ENCODE measurements at regions not wholly inside any gene's neighbourhood (a gene's known extent, or its start where the extent isn't known, plus 50 kb on each side); places are given as distances from the start of the nearest gene placed in this dataset.

DNA sequence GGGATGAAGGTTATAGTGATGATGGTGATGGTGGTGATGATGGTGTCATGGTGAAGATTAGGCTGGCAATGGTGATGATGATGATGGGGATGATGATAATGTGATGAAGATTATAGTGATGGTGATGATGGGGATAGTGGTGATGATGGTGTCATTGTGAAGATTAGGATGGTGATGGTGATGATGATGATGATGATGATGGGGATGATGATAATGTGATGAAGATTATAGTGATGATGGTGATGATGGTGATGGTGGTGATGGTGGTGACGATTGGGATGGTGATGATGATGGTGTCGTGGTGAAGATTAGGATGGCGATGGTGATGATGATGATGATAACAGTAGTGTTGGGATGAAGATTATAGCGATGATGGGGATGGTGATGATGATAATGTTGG, 285.1 kb upstream of the AJAP1 start:
- TF ChIP-seq POLR2A (IDR thresholded peaks at IDR 0.05; ENCODE audit: low read depth, low read length) = no peak
- FAIRE-seq (no peak), DNase-seq (ENCODE audit: insufficient read length, low spot score) (no peak)

DNA sequence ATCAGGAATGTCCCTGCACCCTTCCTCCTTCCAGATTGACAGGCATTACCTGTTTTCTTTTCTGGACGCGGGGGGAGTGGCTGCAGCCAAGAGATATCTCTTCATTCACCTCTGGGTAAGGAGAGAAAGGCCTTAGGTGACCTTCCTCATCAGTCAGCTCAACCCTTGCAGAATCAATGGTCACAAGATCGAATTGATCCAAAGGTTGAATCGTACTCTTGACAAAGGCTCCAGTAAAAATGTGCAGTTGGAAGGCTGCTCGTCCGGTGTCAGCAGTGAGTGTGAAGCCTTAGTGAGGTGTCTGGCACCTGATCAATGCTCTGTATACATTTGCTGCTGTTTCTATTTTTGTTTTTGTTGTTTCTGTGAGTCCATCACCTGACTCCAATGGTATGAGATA, 282.6 kb upstream of the AJAP1 start:
- no peak for FAIRE-seq
- TF ChIP-seq POLR2A (IDR thresholded peaks at IDR 0.05; ENCODE audit: low read depth, low read length) = no peak
- no peak for DNase-seq (ENCODE audit: insufficient read length, low spot score)

DNA sequence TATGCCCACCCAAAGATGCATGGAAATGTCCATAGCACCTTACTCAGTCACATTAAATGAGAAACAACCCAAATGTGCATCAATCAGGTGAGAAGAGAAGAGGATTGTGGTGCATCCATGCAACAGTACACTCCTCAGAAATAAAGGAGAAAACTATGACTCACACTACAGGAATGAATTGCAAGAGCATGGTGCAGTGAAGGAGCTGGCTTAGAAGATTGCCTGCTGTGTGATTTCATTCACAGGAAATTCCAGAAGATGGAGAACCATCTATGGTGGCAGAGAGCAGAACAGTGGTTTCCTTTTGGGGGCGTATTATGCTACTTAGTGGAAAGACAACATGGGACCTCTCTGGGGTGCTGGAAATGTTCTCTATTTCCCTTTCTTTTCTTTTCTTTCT, 278.6 kb upstream of the AJAP1 start:
- no peak for FAIRE-seq
- DNase-seq (ENCODE audit: insufficient read length, low spot score) = no peak
- no peak for TF ChIP-seq POLR2A (IDR thresholded peaks at IDR 0.05; ENCODE audit: low read depth, low read length)

DNA sequence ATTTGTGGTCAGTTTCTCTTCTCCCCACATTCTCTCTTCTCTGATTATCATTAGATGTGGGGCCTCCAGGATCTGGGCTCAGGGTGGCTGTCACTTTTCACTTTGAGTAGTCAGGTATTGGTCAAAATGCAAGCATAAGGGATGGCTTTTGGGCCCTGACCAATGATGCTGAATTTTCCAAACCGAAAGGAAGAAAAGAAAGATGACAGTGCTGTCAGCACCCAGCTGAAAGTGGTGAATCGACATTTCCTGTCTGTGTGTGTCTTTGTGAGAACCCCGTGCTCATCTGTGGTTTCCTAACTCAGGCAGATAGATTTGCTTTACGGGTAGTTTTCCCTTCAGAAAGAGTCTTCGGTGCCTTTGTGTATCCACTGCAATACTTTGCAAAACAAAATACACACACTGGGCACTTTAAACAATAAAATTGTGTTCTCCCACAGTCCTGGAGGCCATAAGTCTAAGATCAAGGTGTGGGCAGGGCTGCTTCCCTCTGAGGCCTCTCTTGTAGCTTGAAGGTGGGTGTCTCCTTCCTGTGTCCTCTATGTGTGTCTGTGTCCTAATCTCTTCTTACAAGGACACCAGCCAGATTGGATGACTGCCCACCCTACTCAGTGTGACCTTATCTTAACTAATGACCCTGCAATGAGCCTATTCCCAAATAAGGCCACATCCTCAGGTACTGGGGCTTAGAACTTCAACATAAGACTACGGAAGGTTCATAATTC, 274.8 kb upstream of the AJAP1 start:
- no peak for TF ChIP-seq POLR2A (IDR thresholded peaks at IDR 0.05; ENCODE audit: low read depth, low read length)
- no peak for FAIRE-seq
- DNase-seq (ENCODE audit: insufficient read length, low spot score) = no peak

DNA sequence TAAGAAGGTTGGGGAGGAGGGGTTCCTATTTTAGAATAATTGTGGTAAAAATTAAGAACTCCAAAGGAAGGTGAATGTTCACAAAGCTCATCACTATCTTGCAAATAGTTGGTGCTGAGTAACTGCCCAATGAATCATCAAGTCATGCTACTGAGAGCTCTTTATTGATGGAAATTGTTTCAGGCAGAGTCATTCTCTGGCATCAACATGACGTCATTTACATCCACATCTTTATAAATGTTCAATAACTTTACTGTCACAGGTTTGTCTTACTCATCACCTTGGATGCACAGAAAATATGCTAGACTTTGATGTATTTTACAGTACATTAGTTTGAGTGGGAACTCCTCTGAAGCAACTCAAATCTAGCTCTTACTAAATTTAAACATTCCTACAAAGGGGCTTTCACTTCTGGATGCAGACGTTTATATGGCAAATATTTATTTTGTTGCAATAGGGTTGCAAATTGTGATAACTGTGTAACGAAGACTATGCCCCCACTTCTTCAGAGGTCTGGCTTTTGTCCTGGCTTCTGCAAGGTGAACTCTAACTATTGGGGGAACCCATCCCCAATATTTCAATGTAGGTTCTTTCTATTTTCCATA, 273.7 kb upstream of the AJAP1 start:
- no peak for FAIRE-seq
- no peak for DNase-seq (ENCODE audit: insufficient read length, low spot score)
- TF ChIP-seq POLR2A (IDR thresholded peaks at IDR 0.05; ENCODE audit: low read depth, low read length) = no peak

DNA sequence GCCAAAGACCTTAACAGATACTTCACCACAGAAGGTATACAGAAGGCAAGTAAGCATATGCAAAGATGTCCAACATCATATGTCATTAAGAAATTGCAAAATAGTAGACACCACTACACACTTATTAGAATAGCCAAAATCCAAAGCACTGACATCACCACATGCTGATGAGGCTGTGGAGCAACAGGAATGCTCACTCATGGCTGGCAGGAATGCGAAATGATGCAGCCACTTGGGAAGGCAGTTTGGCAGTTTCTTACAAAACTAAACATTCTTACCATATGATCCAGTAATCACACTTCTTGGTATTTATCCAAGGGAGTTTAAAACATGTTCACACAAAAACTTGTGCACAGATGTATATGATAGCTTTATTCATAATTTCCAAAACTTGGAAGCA, 261.2 kb upstream of the AJAP1 start:
- no peak for FAIRE-seq
- DNase-seq (ENCODE audit: insufficient read length, low spot score) = no peak
- TF ChIP-seq POLR2A (IDR thresholded peaks at IDR 0.05; ENCODE audit: low read depth, low read length) = no peak

DNA sequence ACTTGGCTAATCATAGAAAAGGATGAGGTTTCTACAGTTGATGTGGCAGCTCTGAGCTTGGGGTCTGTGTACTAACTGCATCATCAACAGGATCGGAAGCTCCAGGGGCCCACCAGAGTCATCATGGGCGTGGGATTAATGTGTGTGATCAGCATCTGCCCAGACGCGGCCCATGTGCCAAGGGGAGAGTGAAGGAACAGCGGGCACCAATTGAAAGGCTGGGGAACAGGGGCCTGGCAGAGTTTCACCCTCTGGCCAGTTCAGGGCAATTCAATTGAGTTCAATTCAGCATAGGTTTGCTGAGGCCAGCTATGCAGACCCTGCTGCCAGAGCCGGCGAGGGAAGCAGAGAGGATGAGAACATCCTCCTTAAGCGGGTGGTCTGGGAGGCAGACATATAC, 260.0 kb upstream of the AJAP1 start:
- no peak for DNase-seq (ENCODE audit: insufficient read length, low spot score)
- TF ChIP-seq POLR2A (IDR thresholded peaks at IDR 0.05; ENCODE audit: low read depth, low read length) = no peak
- no peak for FAIRE-seq

DNA sequence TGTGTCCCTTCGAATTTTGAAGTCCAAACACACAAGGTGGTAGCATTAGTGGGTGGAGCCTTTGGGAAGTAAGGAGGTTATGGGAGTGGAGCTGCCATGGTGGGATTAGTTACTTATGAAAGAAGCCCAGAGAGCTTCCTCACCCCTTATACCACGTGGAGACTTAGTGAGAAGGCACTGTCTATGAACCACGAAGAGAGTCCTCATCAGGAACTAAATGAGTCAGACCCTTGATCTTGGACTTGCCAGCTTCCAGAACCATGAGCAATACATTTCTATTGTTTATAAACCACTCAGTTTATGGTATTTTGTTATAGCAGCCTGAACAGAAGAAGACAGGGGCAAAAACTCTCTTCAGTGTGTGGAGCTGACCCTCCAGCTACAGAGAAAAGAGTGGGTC, 259.3 kb upstream of the AJAP1 start:
- FAIRE-seq (no peak), DNase-seq (ENCODE audit: insufficient read length, low spot score) (no peak)
- no peak for TF ChIP-seq POLR2A (IDR thresholded peaks at IDR 0.05; ENCODE audit: low read depth, low read length)

DNA sequence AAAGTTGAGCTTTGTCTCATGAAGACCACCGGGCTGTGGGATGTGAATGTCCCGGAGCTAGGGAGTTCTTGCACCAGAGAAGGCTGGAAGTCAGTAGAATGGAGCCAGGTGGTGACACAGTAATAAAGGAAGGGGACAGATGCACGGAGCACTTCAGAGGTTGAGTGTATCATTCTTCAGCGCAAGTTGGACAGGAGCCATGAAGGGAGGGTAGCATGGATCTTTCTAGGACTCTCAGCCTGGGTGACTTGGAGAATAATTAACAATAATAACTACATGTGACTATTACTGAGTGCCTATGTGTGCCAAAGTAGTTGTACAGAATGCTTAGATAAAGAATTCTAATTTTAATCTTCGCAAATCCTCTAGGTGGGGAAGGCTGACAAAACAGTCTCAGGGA, 258.7 kb upstream of the AJAP1 start:
- DNase-seq (ENCODE audit: insufficient read length, low spot score) (no peak), FAIRE-seq (no peak)
- TF ChIP-seq POLR2A (IDR thresholded peaks at IDR 0.05; ENCODE audit: low read depth, low read length) = no peak

DNA sequence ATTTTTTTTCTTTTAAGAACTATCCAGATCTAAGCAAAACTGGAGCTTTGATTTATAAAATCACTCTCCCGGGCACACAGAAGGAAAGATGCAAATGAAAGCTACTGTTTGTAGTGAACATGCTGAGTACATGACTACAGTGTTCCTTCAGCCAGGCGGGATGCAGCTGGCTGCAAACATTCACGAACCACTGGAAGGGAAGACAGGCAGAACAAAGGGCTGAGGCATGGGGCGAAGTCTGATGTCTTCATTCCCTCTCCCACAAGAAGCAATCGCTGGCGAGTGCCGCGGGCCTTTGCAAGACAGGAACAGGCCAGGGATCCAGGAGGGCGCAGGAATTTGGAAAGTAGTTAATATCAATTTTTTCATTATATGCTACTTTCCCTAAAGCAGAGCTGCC, 257.9 kb upstream of the AJAP1 start:
- TF ChIP-seq POLR2A (IDR thresholded peaks at IDR 0.05; ENCODE audit: low read depth, low read length) = no peak
- no peak for FAIRE-seq
- no peak for DNase-seq (ENCODE audit: insufficient read length, low spot score)

DNA sequence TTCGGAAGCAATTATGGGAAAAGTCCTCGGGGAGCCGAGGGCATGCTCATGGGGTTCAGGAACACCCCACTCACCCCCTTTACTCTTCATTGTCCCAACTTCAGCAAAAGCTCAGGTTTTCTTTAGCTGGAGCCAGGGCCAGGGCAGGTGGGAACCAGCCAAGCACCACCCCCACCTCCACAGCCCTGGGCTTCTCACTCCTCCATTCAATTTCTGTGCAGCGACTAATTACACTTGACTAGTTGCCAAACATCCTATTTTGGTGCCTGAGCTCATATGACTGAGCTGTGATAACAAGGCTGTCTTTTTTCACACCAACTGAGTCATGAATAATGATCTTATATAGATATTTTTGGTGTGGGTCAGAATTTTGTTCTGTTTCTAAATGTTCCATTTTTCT, 257.2 kb upstream of the AJAP1 start:
- FAIRE-seq = no peak
- no peak for TF ChIP-seq POLR2A (IDR thresholded peaks at IDR 0.05; ENCODE audit: low read depth, low read length)
- no peak for DNase-seq (ENCODE audit: insufficient read length, low spot score)

DNA sequence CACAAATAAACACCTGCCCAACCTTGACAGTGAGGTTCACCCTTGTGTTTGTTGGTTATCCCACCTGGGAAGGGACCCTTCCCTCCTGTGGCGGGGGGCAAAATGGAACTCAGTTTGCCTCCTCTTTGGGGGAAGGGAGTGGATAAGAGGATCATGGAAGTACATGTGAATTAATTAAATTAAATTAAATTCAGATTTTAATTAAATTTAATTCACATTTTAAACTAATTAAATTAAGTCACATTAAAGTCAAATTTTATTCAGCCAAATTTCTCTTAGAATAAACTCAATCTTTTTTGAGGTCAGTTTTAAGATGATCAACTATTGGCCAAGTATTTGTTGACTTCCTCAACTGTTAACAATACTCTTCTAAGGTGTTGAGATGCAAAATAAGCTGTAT, 252.4 kb upstream of the AJAP1 start:
- no peak for FAIRE-seq

DNA sequence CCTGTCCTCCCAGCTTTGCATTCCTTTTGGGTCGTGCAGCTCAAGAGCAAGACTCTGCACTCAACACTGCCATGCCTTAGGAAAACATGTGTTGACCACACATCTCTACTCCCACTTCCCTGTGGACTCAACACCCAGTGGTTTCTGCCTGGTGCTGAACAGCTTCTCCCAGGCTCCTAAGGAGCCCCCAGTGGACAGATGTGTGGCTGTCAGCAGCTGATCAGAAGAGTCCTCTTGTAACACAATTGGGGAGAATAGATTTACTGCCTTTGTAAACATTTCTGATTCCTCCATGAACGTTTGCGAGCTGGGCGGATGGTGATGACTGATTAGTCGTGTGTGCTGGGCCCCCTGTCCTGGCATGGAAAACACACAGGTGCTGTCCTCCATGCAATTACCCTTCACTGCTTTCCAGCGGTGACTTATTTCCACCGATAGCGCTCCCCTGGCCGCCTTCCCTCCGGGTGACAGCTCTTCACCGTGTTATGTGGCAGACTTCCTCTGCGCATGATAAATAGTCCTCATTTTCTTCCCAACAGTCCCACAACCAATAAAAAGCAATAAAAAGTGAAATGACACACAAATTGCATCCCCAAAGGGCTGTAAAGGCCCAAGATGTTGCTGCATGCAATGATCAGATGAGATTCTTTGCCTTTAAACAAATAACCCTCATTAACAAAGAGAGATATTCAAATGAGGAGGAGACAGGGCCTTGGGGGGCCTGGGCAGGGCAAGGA, 249.4 kb upstream of the AJAP1 start:
- TF ChIP-seq POLR2A (IDR thresholded peaks at IDR 0.05; ENCODE audit: low read depth, low read length) = no peak
- no peak for FAIRE-seq
- no peak for DNase-seq (ENCODE audit: insufficient read length, low spot score)

More for the DNA sequence above, 252.4 kb upstream of the AJAP1 start:
- TF ChIP-seq POLR2A (IDR thresholded peaks at IDR 0.05; ENCODE audit: low read depth, low read length) = no peak
- DNase-seq (ENCODE audit: insufficient read length, low spot score) = no peak

DNA sequence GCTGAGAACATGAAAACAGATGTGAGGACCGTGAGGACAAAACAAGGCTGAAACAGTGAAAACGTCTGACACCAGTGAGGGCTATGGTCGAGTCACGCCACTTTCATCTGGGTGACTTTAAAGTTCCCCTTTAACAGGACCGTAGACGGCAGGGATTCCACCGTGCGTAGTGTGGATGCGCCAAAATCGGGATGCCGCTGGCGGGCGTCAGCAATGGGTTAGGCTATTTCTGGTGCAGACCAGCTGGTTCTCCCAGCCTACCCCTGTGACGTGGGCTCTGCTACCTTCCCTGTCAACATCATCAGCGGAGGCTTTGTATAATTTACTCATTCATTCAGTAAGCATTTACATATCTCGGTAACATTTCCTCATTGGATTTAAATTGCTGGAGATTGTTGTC, 246.6 kb upstream of the AJAP1 start:
- FAIRE-seq = no peak
- no peak for DNase-seq (ENCODE audit: insufficient read length, low spot score)
- no peak for TF ChIP-seq POLR2A (IDR thresholded peaks at IDR 0.05; ENCODE audit: low read depth, low read length)

DNA sequence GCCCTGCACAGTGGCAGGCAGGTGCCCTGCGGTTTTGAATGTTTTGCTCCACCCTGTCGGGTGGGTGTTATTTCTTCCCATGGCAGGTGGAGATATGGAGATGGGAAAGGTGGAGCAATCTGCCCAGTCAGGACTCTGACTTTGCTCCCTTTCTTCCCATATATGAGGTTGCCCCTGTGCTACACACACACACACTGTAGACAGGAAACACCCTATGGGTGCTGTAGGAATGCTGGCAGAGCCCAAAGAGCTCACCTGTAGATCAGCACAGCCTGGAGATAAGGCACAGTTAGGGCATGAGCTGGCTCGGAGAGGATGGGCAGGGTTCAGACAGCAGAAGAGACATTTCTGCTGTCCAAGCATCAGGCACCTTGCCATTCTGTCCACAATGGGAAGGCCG, 246.0 kb upstream of the AJAP1 start:
- TF ChIP-seq POLR2A (IDR thresholded peaks at IDR 0.05; ENCODE audit: low read depth, low read length) = no peak
- no peak for FAIRE-seq

More for the DNA sequence above, 246.0 kb upstream of the AJAP1 start:
- no peak for DNase-seq (ENCODE audit: insufficient read length, low spot score)
